ENCODE measurements at regions not wholly inside any gene's neighbourhood (a gene's known extent, or its start where the extent isn't known, plus 50 kb on each side); places are given as distances from the start of the nearest gene placed in this dataset.

DNA sequence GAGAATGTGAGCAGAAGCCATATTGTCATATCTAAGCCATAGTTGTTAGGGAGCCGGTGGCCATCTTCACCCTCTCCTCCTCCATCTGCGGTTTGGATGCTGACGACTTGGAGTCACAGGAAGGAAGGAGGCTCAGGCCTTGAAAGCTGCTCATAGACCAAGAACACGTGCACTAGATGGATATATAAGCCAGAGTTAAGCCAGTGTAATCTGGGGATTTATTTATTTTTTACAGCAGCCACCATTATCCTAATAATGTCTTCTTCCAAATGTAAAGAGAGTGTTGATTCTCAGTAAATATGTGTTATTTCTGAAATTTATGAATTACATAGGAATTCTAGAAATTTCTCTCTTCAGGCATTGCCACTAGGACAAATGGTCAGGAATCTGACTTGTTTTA, 689.9 kb downstream of the QKI start:
- H3K14ac ChIP-seq (replicated peaks; ENCODE audit: low read depth, low read length) = no peak overlapping the region
- H3K23ac ChIP-seq (ENCODE audit: low read depth, low read length) = no peak overlapping the region
- H2BK15ac ChIP-seq (ENCODE audit: low read depth, low read length) = no peak overlapping the region
- POLR2A ChIA-PET (ENCODE audit: unreplicated experiment) = no interaction called here
- H3K9me1 ChIP-seq (ENCODE audit: insufficient read depth, low read length) = no peaks in the 10 kb centered on the region
- CTCF ChIA-PET = no interaction called here
- H3K36me3 ChIP-seq (ENCODE audit: control insufficient read depth, insufficient read depth, low read length) = no peaks in the 10 kb centered on the region
- no peak overlapping the region for H3K4me3 ChIP-seq (ENCODE audit: insufficient read depth, low read depth, low read length)
- no TSS peak for BruUV-seq (replicated peaks)
- H3K4me2 ChIP-seq (ENCODE audit: low read depth, low read length) = no peak overlapping the region
- dilution Hi-C loops (cut with HindIII; ENCODE audit: low sequenced_read_pairs, unreplicated experiment) = no loop called here
- no peak overlapping the region for H3K27ac ChIP-seq (ENCODE audit: insufficient read depth, low read length)
- H3K9ac ChIP-seq (ENCODE audit: low read depth, low read length) = no peak overlapping the region
- no peak overlapping the region for H3K18ac ChIP-seq (ENCODE audit: low read depth, low read length)
- no peaks in the 10 kb centered on the region for H3K79me1 ChIP-seq (ENCODE audit: low read depth in 1 of 2, low read length in 2 of 2)
- no peak overlapping the region for H4K91ac ChIP-seq (ENCODE audit: insufficient read depth, low read depth, low read length)
- no peak overlapping the region for H3K4ac ChIP-seq (ENCODE audit: low read depth, low read length)
- H3K27me3 ChIP-seq (ENCODE audit: control insufficient read depth, insufficient read depth, low read length) = no peaks in the 10 kb centered on the region
- ATAC-seq (ENCODE audit: low read depth) (no peak), DNase-seq (no peak)
- no peaks in the 10 kb centered on the region for H4K20me1 ChIP-seq (ENCODE audit: insufficient read depth, low read length)
- TF ChIP-seq CEBPB (IDR thresholded peaks at IDR 0.05; ENCODE audit: low read depth, low read length) (no peak), NFE2L2 (IDR thresholded peaks at IDR 0.05; ENCODE audit: low read depth, low read length) (no peak)
- TF ChIP-seq, protein P1, sequence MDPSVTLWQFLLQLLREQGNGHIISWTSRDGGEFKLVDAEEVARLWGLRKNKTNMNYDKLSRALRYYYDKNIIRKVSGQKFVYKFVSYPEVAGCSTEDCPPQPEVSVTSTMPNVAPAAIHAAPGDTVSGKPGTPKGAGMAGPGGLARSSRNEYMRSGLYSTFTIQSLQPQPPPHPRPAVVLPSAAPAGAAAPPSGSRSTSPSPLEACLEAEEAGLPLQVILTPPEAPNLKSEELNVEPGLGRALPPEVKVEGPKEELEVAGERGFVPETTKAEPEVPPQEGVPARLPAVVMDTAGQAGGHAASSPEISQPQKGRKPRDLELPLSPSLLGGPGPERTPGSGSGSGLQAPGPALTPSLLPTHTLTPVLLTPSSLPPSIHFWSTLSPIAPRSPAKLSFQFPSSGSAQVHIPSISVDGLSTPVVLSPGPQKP (IDR thresholded peaks at IDR 0.05; ENCODE audit: borderline replicate concordance, low read depth, low read length) = no peak
- H4K5ac ChIP-seq (ENCODE audit: low read depth, low read length) = no peak overlapping the region
- H2BK5ac ChIP-seq (ENCODE audit: low read depth, low read length, poor library complexity, severe bottlenecking) = no peak overlapping the region
- intact Hi-C loops (cut with micrococcal nuclease) = no loop called here
- H3K4me1 ChIP-seq (ENCODE audit: control insufficient read depth, insufficient read depth, low read length) = no peaks in the 10 kb centered on the region
- H3K9me3 ChIP-seq (ENCODE audit: control insufficient read depth, insufficient read depth, low read length) = peaks cover 22% of the 10 kb centered on the region
- no peak overlapping the region for H2AK9ac ChIP-seq (replicated peaks; ENCODE audit: low read depth, low read length, poor library complexity)
- no peak overlapping the region for H2BK120ac ChIP-seq (ENCODE audit: low read depth, low read length)
- H3K56ac ChIP-seq (ENCODE audit: extremely low read depth, insufficient read depth, low read length) = no peak overlapping the region
- in situ Hi-C loops (cut with MboI; ENCODE audit: low sequenced_read_pairs) = no loop called here
- no peak overlapping the region for H2AFZ ChIP-seq (replicated peaks; ENCODE audit: low read length, poor library complexity)
- no peak overlapping the region for H2AK5ac ChIP-seq (ENCODE audit: low read depth, low read length)
- no CpG with 5 or more reads among the region's 4 CpGs for WGBS, 2 experiments (ENCODE audit: extremely low coverage in 2 of 2, insufficient read length in 1 of 2)
- no peak overlapping the region for H4K8ac ChIP-seq (ENCODE audit: low read depth in 2 of 2, low read length in 2 of 2)
- no peak overlapping the region for H2BK20ac ChIP-seq (ENCODE audit: low read depth, low read length)

Measured in IMR-90 (cell line).